Lower leg skin (tissue), 4 donors: ENCODE measurements at regions not wholly inside any gene's neighbourhood (a gene's known extent, or its start where the extent isn't known, plus 50 kb on each side); places are given as distances from the start of the nearest gene placed in this dataset.

Source experiments
- DNase-seq, 2 donors: peaks; one replicate each; pipeline ENCODE4 v3.0.0-alpha.2; 2019; ENCODE audit warnings: low spot score in 2 of 2
- H3K4me3 ChIP-seq: fragments of 200-600 bp; sonication (generic); 2 replicates; pipeline ENCODE4 v1.5.1; 2017; ENCODE audit warnings: mild to moderate bottlenecking, low read depth; ENCODE audit not compliant: poor library complexity, severe bottlenecking
- POLR2A ChIP-seq, 2 donors: fragments of 450-650 bp; IDR thresholded peaks; one replicate each; pipeline ENCODE4 v1.6.1; 2016 to 2017; ENCODE audit warnings: antibody characterized with exemption in 2 of 2, mild to moderate bottlenecking in 1 of 2, moderate library complexity in 1 of 2
- WGBS, 2 donors: methylation state at CpG; one replicate each; pipeline ENCODE4 v1.1.5; 2018; 5-methylcytosine and 5-hydroxymethylcytosine counted together
- intact Hi-C: fragments of 100-400 bp; cut with DNase I; formaldehyde crosslinking; loops from one replicate; pipeline ENCODE4 v1.15.0; 2023; ENCODE audit warnings: low total_unique reads
- TF ChIP-seq, protein P1 (sequence below), 3 donors: fragments of 450-650 bp; IDR thresholded peaks; one replicate each; pipeline ENCODE4 v1.5.1; 2016; ENCODE audit warnings: antibody characterized with exemption in 3 of 3, mild to moderate bottlenecking in 3 of 3, moderate library complexity in 2 of 3

DNA sequence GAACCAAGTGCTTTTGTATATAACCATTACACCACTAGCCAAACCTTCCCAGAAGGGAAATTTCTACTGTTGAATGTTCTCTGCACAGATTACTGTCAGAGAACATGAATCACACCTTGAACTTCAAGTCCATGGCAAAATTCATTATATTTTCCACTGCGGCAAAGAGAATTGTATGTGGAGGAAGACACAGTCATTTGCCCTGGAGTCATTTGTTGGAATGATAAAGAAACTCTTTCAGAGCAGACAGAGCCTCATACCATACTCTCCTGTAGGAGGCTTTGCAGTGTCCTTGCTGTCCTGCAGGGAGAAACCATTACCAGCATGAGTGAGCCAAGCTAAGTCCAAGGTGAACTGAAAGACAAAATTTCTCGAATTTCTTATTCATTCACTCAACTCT, 369.0 kb downstream of the ARHGEF28 start:
- WGBS, 2 donors = 58 to 75% methylated on average over 2 of the region's 2 CpGs

More for the DNA sequence above, 369.0 kb downstream of the ARHGEF28 start:
- H3K4me3 ChIP-seq = no peak overlapping the region
- intact Hi-C loops = no loop called here
- no peak for TF ChIP-seq POLR2A (IDR thresholded peaks at IDR 0.05)
- TF ChIP-seq, protein P1, sequence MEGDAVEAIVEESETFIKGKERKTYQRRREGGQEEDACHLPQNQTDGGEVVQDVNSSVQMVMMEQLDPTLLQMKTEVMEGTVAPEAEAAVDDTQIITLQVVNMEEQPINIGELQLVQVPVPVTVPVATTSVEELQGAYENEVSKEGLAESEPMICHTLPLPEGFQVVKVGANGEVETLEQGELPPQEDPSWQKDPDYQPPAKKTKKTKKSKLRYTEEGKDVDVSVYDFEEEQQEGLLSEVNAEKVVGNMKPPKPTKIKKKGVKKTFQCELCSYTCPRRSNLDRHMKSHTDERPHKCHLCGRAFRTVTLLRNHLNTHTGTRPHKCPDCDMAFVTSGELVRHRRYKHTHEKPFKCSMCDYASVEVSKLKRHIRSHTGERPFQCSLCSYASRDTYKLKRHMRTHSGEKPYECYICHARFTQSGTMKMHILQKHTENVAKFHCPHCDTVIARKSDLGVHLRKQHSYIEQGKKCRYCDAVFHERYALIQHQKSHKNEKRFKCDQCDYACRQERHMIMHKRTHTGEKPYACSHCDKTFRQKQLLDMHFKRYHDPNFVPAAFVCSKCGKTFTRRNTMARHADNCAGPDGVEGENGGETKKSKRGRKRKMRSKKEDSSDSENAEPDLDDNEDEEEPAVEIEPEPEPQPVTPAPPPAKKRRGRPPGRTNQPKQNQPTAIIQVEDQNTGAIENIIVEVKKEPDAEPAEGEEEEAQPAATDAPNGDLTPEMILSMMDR (IDR thresholded peaks at IDR 0.05) = no peak
- no peak for DNase-seq
